IMR-90 (cell line): ENCODE measurements at regions not wholly inside any gene's neighbourhood (a gene's known extent, or its start where the extent isn't known, plus 50 kb on each side); places are given as distances from the start of the nearest gene placed in this dataset.

Experiments
- FOS ChIP-seq: fragments of 150-350 bp; IDR thresholded peaks from 2 replicates; pipeline ENCODE4 v1.6.1; 2016; ENCODE audit warnings: low read depth, low read length
- MXI1 ChIP-seq: IDR thresholded peaks from 2 replicates; pipeline ENCODE4 v1.6.1; 2012; ENCODE audit warnings: low read depth, mild to moderate bottlenecking, low read length, moderate library complexity, borderline replicate concordance
- RCOR1 ChIP-seq: IDR thresholded peaks from 2 replicates; pipeline ENCODE4 v1.6.1; 2012; ENCODE audit warnings: mild to moderate bottlenecking, low read length, improper control_type of control experiment; ENCODE audit not compliant: insufficient replicate concordance
- SMC3 ChIP-seq: fragments of 150-350 bp; IDR thresholded peaks from 2 replicates; pipeline ENCODE4 v1.6.1; 2016; ENCODE audit warnings: low read depth, mild to moderate bottlenecking, antibody characterized with exemption, low read length, moderate library complexity
- TF ChIP-seq, protein P1 (sequence below): conservative IDR thresholded peaks from 2 replicates; pipeline ENCODE4 v1.5.1; 2012; ENCODE audit warnings: mild to moderate bottlenecking, low read depth, low read length, improper control_type of control experiment

DNA sequence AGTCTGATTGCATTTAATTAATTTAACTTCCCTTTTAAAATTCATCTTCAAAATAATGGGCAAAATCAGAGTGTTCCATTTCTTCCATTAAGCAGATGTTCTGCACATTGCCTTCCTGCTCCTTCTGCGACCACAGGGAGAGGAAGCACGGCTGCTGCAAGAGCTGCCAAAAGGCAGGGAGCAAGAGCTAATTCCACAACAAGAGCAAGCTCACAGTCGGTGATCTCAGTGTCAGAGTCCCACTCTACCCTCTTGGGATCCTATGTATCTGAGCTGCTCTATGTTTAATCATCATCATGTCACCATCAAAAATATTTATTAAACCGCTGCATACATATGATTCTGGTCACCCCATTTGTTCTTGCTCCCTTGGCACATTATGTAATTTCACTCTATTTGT is 255.3 kb upstream of the CAMK1G start:
- TF ChIP-seq, protein P1, sequence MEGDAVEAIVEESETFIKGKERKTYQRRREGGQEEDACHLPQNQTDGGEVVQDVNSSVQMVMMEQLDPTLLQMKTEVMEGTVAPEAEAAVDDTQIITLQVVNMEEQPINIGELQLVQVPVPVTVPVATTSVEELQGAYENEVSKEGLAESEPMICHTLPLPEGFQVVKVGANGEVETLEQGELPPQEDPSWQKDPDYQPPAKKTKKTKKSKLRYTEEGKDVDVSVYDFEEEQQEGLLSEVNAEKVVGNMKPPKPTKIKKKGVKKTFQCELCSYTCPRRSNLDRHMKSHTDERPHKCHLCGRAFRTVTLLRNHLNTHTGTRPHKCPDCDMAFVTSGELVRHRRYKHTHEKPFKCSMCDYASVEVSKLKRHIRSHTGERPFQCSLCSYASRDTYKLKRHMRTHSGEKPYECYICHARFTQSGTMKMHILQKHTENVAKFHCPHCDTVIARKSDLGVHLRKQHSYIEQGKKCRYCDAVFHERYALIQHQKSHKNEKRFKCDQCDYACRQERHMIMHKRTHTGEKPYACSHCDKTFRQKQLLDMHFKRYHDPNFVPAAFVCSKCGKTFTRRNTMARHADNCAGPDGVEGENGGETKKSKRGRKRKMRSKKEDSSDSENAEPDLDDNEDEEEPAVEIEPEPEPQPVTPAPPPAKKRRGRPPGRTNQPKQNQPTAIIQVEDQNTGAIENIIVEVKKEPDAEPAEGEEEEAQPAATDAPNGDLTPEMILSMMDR = no peak
- TF ChIP-seq RCOR1 = no peak
- no peak for TF ChIP-seq FOS
- no peak for TF ChIP-seq MXI1
- TF ChIP-seq SMC3 = no peak
